ENCODE measurements at regions not wholly inside any gene's neighbourhood (a gene's known extent, or its start where the extent isn't known, plus 50 kb on each side); places are given as distances from the start of the nearest gene placed in this dataset.

DNA sequence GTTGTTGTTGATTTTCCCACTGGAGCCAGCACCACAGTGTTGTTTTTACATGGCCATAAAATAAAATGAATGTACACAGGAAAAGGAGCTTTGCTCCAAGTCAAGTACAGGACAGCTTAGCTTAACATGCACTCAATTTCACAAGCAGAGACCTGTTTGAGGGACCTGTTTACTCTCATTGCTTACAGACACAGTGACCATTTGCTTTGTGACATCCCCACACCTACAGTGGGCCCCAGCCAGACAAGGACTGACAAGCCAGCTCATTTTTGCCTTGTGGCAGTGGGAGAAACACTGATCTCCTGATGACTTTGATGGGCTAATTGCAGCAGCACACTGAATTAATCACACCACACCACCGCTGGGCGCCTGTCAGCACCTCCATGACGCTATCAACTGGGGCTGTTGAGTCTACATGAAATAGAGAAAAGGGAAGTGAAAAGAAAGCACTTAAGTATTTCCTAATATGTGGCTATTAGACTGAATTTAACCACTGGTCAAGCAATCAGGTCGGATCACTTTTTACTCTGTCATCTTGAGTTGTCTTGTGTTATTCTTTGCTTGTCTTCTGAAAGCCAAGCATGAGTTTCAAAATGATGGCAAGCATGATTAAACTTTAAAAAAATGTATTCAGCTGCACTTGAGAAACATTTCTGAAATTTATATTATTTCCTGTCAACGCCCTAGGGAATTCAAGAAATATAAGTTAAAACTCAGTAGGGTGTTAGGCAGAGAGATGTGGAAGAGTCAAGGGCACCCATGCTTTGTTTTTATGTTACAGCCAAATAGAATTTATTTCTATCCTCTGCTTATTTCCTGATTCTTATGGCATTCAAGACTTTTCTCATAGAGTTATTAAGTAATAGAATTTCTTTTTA lies 557.7 kb downstream of the RAB28 start (continued):
- TF ChIP-seq, protein P1, sequence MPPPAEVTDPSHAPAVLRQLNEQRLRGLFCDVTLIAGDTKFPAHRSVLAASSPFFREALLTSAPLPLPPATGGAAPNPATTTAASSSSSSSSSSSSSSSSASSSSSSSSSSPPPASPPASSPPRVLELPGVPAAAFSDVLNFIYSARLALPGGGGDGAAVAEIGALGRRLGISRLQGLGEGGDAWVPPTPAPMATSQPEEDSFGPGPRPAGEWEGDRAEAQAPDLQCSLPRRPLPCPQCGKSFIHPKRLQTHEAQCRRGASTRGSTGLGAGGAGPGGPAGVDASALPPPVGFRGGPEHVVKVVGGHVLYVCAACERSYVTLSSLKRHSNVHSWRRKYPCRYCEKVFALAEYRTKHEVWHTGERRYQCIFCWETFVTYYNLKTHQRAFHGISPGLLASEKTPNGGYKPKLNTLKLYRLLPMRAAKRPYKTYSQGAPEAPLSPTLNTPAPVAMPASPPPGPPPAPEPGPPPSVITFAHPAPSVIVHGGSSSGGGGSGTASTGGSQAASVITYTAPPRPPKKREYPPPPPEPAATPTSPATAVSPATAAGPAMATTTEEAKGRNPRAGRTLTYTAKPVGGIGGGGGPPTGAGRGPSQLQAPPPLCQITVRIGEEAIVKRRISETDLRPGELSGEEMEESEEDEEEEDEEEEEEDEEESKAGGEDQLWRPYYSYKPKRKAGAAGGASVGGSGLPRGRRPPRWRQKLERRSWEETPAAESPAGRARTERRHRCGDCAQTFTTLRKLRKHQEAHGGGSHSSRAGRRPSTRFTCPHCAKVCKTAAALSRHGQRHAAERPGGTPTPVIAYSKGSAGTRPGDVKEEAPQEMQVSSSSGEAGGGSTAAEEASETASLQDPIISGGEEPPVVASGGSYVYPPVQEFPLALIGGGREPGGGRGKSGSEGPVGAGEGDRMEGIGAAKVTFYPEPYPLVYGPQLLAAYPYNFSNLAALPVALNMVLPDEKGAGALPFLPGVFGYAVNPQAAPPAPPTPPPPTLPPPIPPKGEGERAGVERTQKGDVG (CRISPR knock-in tag; IDR thresholded peaks at IDR 0.05; ENCODE audit: borderline replicate concordance): no peak
- TF ChIP-seq, protein P2, sequence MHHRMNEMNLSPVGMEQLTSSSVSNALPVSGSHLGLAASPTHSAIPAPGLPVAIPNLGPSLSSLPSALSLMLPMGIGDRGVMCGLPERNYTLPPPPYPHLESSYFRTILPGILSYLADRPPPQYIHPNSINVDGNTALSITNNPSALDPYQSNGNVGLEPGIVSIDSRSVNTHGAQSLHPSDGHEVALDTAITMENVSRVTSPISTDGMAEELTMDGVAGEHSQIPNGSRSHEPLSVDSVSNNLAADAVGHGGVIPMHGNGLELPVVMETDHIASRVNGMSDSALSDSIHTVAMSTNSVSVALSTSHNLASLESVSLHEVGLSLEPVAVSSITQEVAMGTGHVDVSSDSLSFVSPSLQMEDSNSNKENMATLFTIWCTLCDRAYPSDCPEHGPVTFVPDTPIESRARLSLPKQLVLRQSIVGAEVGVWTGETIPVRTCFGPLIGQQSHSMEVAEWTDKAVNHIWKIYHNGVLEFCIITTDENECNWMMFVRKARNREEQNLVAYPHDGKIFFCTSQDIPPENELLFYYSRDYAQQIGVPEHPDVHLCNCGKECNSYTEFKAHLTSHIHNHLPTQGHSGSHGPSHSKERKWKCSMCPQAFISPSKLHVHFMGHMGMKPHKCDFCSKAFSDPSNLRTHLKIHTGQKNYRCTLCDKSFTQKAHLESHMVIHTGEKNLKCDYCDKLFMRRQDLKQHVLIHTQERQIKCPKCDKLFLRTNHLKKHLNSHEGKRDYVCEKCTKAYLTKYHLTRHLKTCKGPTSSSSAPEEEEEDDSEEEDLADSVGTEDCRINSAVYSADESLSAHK (CRISPR knock-in tag; IDR thresholded peaks at IDR 0.05; ENCODE audit: borderline replicate concordance): no peak
- TF ChIP-seq ZC3H4 (CRISPR knock-in tag; IDR thresholded peaks at IDR 0.05; ENCODE audit: borderline replicate concordance) (no peak), RNF2 (conservative IDR thresholded peaks at IDR 0.05; ENCODE audit: low read depth) (no peak), DR1 (CRISPR knock-in tag; IDR thresholded peaks at IDR 0.05) (no peak), PHF21A (CRISPR knock-in tag; IDR thresholded peaks at IDR 0.05) (peak; percentile 47; the same call in 1 of the 2 replicates), YEATS4 (CRISPR knock-in tag; IDR thresholded peaks at IDR 0.05; ENCODE audit: borderline replicate concordance) (peak; percentile 49; the same call in 1 of the 2 replicates), ZFX (CRISPR knock-in tag; IDR thresholded peaks at IDR 0.05; ENCODE audit: low read depth) (peak; percentile 42), ZNF546 (CRISPR knock-in tag; conservative IDR thresholded peaks at IDR 0.05) (no peak), TEAD2 (CRISPR knock-in tag; IDR thresholded peaks at IDR 0.05) (no peak), ETV5 (CRISPR knock-in tag; IDR thresholded peaks at IDR 0.05; ENCODE audit: borderline replicate concordance) (peak; percentile 39; the same call in 1 of the 2 replicates), SMYD3 (CRISPR knock-in tag; IDR thresholded peaks at IDR 0.05) (peak; percentile 66; the same call in 1 of the 2 replicates), KDM4B (CRISPR knock-in tag; IDR thresholded peaks at IDR 0.05) (peak; percentile 59; the same call in 1 of the 2 replicates), HOXA5 (CRISPR knock-in tag; IDR thresholded peaks at IDR 0.05) (0 out of 2 replicates have a peak, but pooled peaks have one; percentile 60)
- TF ChIP-seq, protein P3, sequence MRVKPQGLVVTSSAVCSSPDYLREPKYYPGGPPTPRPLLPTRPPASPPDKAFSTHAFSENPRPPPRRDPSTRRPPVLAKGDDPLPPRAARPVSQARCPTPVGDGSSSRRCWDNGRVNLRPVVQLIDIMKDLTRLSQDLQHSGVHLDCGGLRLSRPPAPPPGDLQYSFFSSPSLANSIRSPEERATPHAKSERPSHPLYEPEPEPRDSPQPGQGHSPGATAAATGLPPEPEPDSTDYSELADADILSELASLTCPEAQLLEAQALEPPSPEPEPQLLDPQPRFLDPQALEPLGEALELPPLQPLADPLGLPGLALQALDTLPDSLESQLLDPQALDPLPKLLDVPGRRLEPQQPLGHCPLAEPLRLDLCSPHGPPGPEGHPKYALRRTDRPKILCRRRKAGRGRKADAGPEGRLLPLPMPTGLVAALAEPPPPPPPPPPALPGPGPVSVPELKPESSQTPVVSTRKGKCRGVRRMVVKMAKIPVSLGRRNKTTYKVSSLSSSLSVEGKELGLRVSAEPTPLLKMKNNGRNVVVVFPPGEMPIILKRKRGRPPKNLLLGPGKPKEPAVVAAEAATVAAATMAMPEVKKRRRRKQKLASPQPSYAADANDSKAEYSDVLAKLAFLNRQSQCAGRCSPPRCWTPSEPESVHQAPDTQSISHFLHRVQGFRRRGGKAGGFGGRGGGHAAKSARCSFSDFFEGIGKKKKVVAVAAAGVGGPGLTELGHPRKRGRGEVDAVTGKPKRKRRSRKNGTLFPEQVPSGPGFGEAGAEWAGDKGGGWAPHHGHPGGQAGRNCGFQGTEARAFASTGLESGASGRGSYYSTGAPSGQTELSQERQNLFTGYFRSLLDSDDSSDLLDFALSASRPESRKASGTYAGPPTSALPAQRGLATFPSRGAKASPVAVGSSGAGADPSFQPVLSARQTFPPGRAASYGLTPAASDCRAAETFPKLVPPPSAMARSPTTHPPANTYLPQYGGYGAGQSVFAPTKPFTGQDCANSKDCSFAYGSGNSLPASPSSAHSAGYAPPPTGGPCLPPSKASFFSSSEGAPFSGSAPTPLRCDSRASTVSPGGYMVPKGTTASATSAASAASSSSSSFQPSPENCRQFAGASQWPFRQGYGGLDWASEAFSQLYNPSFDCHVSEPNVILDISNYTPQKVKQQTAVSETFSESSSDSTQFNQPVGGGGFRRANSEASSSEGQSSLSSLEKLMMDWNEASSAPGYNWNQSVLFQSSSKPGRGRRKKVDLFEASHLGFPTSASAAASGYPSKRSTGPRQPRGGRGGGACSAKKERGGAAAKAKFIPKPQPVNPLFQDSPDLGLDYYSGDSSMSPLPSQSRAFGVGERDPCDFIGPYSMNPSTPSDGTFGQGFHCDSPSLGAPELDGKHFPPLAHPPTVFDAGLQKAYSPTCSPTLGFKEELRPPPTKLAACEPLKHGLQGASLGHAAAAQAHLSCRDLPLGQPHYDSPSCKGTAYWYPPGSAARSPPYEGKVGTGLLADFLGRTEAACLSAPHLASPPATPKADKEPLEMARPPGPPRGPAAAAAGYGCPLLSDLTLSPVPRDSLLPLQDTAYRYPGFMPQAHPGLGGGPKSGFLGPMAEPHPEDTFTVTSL (CRISPR knock-in tag; IDR thresholded peaks at IDR 0.05; ENCODE audit: borderline replicate concordance): peak; percentile 70; the same call in 1 of the 2 replicates
- TF ChIP-seq, protein P4, sequence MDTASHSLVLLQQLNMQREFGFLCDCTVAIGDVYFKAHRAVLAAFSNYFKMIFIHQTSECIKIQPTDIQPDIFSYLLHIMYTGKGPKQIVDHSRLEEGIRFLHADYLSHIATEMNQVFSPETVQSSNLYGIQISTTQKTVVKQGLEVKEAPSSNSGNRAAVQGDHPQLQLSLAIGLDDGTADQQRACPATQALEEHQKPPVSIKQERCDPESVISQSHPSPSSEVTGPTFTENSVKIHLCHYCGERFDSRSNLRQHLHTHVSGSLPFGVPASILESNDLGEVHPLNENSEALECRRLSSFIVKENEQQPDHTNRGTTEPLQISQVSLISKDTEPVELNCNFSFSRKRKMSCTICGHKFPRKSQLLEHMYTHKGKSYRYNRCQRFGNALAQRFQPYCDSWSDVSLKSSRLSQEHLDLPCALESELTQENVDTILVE (CRISPR knock-in tag; IDR thresholded peaks at IDR 0.05): 0 out of 2 replicates have a peak, but pooled peaks have one; percentile 47

Data from HepG2 (cell line).